Liver (tissue), 7 donors: ENCODE measurements at regions not wholly inside any gene's neighbourhood (a gene's known extent, or its start where the extent isn't known, plus 50 kb on each side); places are given as distances from the start of the nearest gene placed in this dataset.

Source experiments
- DNase-seq: peaks from one replicate; pipeline ENCODE4 v3.0.0-alpha.2; 2017; ENCODE audit warnings: low spot score
- H3K27ac ChIP-seq, 2 donors: one replicate each; pipeline ENCODE4 v1.7.0; 2013; ENCODE audit warnings: inconsistent platforms in 2 of 2, low read length in 2 of 2, control low read depth in 1 of 2, low read depth in 1 of 2, mild to moderate bottlenecking in 1 of 2
- H3K27me3 ChIP-seq, 4 donors: one replicate each; pipeline versions ENCODE4 v1.6.1 to v1.7.0; 2013; ENCODE audit warnings: low read length in 3 of 4, inconsistent platforms in 1 of 4, mild to moderate bottlenecking in 1 of 4, moderate library complexity in 1 of 4; ENCODE audit not compliant: control insufficient read depth in 4 of 4, insufficient read depth in 4 of 4
- H3K36me3 ChIP-seq, 4 donors: one replicate each; pipeline versions ENCODE4 v1.6.1 to v1.7.0; 2013; ENCODE audit warnings: low read length in 3 of 4, mild to moderate bottlenecking in 3 of 4, low read depth in 1 of 4, moderate library complexity in 1 of 4; ENCODE audit not compliant: control insufficient read depth in 4 of 4, insufficient read depth in 3 of 4
- H3K4me1 ChIP-seq, 4 donors: one replicate each; pipeline versions ENCODE4 v1.6.1 to v1.7.0; 2013; ENCODE audit warnings: low read length in 3 of 4, mild to moderate bottlenecking in 3 of 4, moderate library complexity in 1 of 4; ENCODE audit not compliant: control insufficient read depth in 4 of 4, insufficient read depth in 4 of 4
- H3K4me3 ChIP-seq, 3 donors: one replicate each; pipeline versions ENCODE4 v1.6.1 to v1.7.0; 2013; ENCODE audit warnings: low read length in 3 of 3, control low read depth in 1 of 3, low read depth in 1 of 3, mild to moderate bottlenecking in 1 of 3
- H3K9ac ChIP-seq, 2 donors: one replicate each; pipeline ENCODE4 v1.7.0; 2013; ENCODE audit warnings: low read length in 2 of 2, mild to moderate bottlenecking in 2 of 2, moderate library complexity in 2 of 2, control low read depth in 1 of 2, low read depth in 1 of 2
- H3K9me3 ChIP-seq, 4 donors: one replicate each; pipeline versions ENCODE4 v1.6.1 to v1.7.0; 2013; ENCODE audit warnings: low read length in 3 of 4; ENCODE audit not compliant: control insufficient read depth in 4 of 4
- EGR1 ChIP-seq, 2 donors: IDR thresholded peaks; 2 replicates each; pipeline ENCODE4 v1.6.1; 2016 to 2018; ENCODE audit warnings: antibody characterized with exemption in 2 of 2, low read depth in 2 of 2
- FOXA2 ChIP-seq: IDR thresholded peaks from 2 replicates; pipeline ENCODE4 v1.6.1; 2016; ENCODE audit warnings: antibody characterized with exemption
- GABPA ChIP-seq, 2 donors: IDR thresholded peaks in 1 of 2; conservative IDR thresholded peaks in 1 of 2; 2 replicates each; pipeline ENCODE4 v1.6.1; 2016; ENCODE audit warnings: antibody characterized with exemption in 2 of 2, mild to moderate bottlenecking in 1 of 2, moderate library complexity in 1 of 2
- HNF4A ChIP-seq, 2 donors: conservative IDR thresholded peaks; 2 replicates each; pipeline ENCODE4 v1.6.1; 2016; ENCODE audit warnings: antibody characterized with exemption in 2 of 2, mild to moderate bottlenecking in 2 of 2
- HNF4G ChIP-seq: IDR thresholded peaks from 2 replicates; pipeline ENCODE4 v1.6.1; 2016; ENCODE audit warnings: antibody characterized with exemption
- NR2F2 ChIP-seq: IDR thresholded peaks from 2 replicates; pipeline ENCODE4 v1.6.1; 2016; ENCODE audit warnings: antibody characterized with exemption
- RXRA ChIP-seq, 2 donors: IDR thresholded peaks; 2 replicates each; pipeline ENCODE4 v1.6.1; 2017 to 2018; ENCODE audit warnings: antibody characterized with exemption in 2 of 2, mild to moderate bottlenecking in 1 of 2
- SP1 ChIP-seq: IDR thresholded peaks from 2 replicates; pipeline ENCODE4 v1.6.1; 2018; ENCODE audit warnings: antibody characterized with exemption, mild to moderate bottlenecking
- TAF1 ChIP-seq: conservative IDR thresholded peaks from 2 replicates; pipeline ENCODE4 v1.6.1; 2016; ENCODE audit warnings: antibody characterized with exemption, mild to moderate bottlenecking
- YY1 ChIP-seq: IDR thresholded peaks from 2 replicates; pipeline ENCODE4 v1.6.1; 2016; ENCODE audit warnings: antibody characterized with exemption, mild to moderate bottlenecking
- WGBS: extraction: QIAGEN DNeasy Blood & Tissue Kit; methylation state at CpG from one replicate; pipeline ENCODE4 v1.1.7; 2013; 5-methylcytosine and 5-hydroxymethylcytosine counted together
- TF ChIP-seq, protein P1 (sequence below): IDR thresholded peaks from 2 replicates; pipeline ENCODE4 v1.6.1; 2016; ENCODE audit warnings: antibody characterized with exemption
- TF ChIP-seq, protein P2 (sequence below): IDR thresholded peaks from 2 replicates; pipeline ENCODE4 v1.6.1; 2016; ENCODE audit warnings: antibody characterized with exemption, mild to moderate bottlenecking
- TF ChIP-seq, protein P3 (sequence below): IDR thresholded peaks from 2 replicates; pipeline ENCODE4 v1.6.1; 2016; ENCODE audit warnings: antibody characterized with exemption
- donor health status: healthy.
- donor health status: healthy.
- donor health status: healthy.
- donor health status: healthy.

DNA sequence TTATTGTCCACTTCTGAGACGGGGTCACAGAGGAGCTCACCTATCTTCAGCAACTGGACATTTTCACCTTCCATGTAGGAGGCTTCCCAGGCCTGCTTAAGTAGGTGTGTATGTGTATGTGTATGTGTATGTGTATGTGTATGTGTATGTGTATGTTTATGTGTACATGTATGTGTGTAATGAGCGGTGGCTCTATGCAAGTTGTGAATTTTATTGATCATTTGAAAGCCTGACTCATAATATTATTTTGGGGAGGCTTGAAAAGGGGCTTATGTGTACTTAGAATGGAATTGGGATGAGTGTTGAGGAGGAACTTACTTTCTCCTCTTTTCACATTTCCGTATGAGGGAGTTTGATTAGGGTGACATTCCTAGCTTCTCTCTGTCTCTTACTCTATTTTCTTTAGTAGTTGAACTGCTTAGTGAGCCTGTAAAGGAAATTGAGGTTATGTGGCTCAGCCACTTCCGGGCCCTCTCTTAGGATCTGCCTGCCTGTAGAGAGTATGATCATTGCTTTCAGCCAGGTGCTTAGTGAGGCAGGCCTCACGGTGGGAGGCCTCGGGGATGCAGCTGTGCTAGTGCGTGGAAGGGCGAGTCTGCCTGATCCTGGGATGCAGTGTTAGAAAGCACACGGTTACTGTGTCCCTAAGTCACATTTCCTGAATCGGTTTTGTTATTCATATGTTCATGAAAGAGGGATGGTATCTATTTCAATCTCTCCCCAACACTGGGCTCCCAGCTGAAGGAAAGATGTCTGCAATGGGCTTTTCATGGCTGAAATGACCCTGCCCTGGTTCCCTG lies 61.0 kb downstream of the IER5 start (continued):
- TF ChIP-seq, protein P1, sequence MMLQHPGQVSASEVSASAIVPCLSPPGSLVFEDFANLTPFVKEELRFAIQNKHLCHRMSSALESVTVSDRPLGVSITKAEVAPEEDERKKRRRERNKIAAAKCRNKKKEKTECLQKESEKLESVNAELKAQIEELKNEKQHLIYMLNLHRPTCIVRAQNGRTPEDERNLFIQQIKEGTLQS = no peak
- TF ChIP-seq HNF4A (conservative IDR thresholded peaks at IDR 0.05) (no peak), HNF4G (no peak), YY1 (no peak)

DNA sequence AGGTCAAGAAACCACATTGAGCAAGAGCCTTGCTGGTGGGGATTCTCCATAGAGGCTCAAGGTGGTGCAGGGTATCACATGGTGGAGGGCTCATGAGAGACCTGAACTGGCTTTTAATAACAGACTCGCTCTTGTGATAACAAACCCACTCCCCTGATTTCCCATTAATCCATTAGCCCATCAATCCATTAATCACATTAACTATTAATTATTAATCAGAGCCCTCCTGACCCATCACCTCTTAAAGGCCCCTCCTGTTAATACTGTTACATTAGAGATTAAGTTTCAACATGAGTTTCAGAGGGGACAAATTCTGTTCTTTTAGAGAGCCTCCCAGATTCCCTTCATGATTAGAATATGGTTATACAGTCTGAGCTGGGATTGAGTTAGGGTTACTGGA lies 61.8 kb downstream of the IER5 start:
- no peaks in the 10 kb centered on the region for H3K9me3 ChIP-seq
- H3K4me1 ChIP-seq = peaks cover 0 to 2% (median 1%) of the 10 kb centered on the region in 4 donors
- WGBS = 95% methylated on average over 1 of the region's 1 CpG
- no peak for DNase-seq
- H3K27ac ChIP-seq = no peak overlapping the region
- TF ChIP-seq NR2F2 (no peak), EGR1 (IDR thresholded peaks at IDR 0.05; ENCODE audit: low read depth in 2 of 2) (no peak), RXRA (IDR thresholded peaks at IDR 0.05) (no peak), TAF1 (no peak), SP1 (no peak), FOXA2 (no peak), GABPA (IDR thresholded peaks at IDR 0.05 in 1 of 2, conservative IDR thresholded peaks at IDR 0.05 in 1 of 2) (no peak)
- TF ChIP-seq, protein P1 = no peak
- TF ChIP-seq, protein P2, sequence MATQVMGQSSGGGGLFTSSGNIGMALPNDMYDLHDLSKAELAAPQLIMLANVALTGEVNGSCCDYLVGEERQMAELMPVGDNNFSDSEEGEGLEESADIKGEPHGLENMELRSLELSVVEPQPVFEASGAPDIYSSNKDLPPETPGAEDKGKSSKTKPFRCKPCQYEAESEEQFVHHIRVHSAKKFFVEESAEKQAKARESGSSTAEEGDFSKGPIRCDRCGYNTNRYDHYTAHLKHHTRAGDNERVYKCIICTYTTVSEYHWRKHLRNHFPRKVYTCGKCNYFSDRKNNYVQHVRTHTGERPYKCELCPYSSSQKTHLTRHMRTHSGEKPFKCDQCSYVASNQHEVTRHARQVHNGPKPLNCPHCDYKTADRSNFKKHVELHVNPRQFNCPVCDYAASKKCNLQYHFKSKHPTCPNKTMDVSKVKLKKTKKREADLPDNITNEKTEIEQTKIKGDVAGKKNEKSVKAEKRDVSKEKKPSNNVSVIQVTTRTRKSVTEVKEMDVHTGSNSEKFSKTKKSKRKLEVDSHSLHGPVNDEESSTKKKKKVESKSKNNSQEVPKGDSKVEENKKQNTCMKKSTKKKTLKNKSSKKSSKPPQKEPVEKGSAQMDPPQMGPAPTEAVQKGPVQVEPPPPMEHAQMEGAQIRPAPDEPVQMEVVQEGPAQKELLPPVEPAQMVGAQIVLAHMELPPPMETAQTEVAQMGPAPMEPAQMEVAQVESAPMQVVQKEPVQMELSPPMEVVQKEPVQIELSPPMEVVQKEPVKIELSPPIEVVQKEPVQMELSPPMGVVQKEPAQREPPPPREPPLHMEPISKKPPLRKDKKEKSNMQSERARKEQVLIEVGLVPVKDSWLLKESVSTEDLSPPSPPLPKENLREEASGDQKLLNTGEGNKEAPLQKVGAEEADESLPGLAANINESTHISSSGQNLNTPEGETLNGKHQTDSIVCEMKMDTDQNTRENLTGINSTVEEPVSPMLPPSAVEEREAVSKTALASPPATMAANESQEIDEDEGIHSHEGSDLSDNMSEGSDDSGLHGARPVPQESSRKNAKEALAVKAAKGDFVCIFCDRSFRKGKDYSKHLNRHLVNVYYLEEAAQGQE = no peak
- no peak overlapping the region for H3K9ac ChIP-seq
- H3K27me3 ChIP-seq = no peaks in the 10 kb centered on the region
- H3K4me3 ChIP-seq = no peak overlapping the region
- no peaks in the 10 kb centered on the region for H3K36me3 ChIP-seq

DNA sequence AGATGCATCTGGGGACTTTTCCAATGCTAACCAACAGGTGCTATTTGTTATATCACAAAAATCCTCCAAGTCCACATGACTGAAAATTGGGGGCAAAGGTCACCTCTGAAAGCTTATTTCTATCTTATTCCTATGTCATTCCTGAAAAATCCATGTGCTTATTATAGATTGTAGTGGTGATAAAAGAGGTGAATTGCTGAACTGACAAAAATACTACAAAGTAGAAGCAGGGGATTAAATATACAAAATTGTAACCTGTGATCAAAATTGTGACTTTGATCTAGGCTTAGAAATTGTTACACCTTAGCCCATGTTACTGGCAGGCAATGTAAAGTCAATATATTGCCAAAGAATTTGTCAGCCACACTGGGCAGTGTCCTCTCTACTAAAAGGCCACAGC lies 62.3 kb downstream of the IER5 start:
- Histone ChIP-seq H3K9ac (no peak overlapping the region), H3K27me3 (no peaks in the 10 kb centered on the region), H3K36me3 (no peaks in the 10 kb centered on the region), H3K9me3 (no peaks in the 10 kb centered on the region), H3K4me1 (peaks cover 0 to 2% (median 1%) of the 10 kb centered on the region in 4 donors), H3K4me3 (no peak overlapping the region), H3K27ac (no peak overlapping the region)
- no peak for TF ChIP-seq FOXA2
- TF ChIP-seq HNF4G = no peak
- no peak for TF ChIP-seq YY1
- TF ChIP-seq EGR1 (IDR thresholded peaks at IDR 0.05; ENCODE audit: low read depth in 2 of 2) = no peak
- no peak for TF ChIP-seq GABPA (IDR thresholded peaks at IDR 0.05 in 1 of 2, conservative IDR thresholded peaks at IDR 0.05 in 1 of 2)
- no peak for TF ChIP-seq HNF4A (conservative IDR thresholded peaks at IDR 0.05)
- no peak for TF ChIP-seq TAF1
- TF ChIP-seq, protein P2 = no peak
- TF ChIP-seq NR2F2 = no peak
- TF ChIP-seq, protein P3, sequence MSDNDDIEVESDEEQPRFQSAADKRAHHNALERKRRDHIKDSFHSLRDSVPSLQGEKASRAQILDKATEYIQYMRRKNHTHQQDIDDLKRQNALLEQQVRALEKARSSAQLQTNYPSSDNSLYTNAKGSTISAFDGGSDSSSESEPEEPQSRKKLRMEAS = no peak
- DNase-seq = no peak
